SK-N-SH treated with all-trans-retinoic acid at 6 μM for 48 hours (cell line): ENCODE measurements at regions not wholly inside any gene's neighbourhood (a gene's known extent, or its start where the extent isn't known, plus 50 kb on each side); places are given as distances from the start of the nearest gene placed in this dataset.
A peak's percentile ranks its signal among the peaks of the same experiment; 100 is the strongest.

Source experiments
- ATAC-seq: fragments of 200-7000 bp; cut with Tn5 transposase; 3 replicates; pipeline ENCODE4 v1.9.1; 2020; ENCODE audit warnings: mild to moderate bottlenecking, moderate library complexity
- ARNTL ChIP-seq: fragments of 450-650 bp; formaldehyde crosslinking; IDR thresholded peaks from 2 replicates; pipeline ENCODE4 v1.5.0; 2020; ENCODE audit warnings: low read depth, mild to moderate bottlenecking, moderate library complexity, borderline replicate concordance
- BACH2 ChIP-seq: fragments of 250-450 bp; sonication (Bioruptor Pico); IDR thresholded peaks from 2 replicates; pipeline ENCODE4 v1.9.0; 2021; ENCODE audit warnings: mild to moderate bottlenecking, borderline replicate concordance
- CSDC2 ChIP-seq: fragments of 250-450 bp; sonication (Bioruptor Pico); IDR thresholded peaks from 2 replicates; pipeline ENCODE4 v1.5.0; 2020; ENCODE audit warnings: mild to moderate bottlenecking, moderate library complexity
- ESRRG ChIP-seq: fragments of 250-450 bp; sonication (Bioruptor Pico); IDR thresholded peaks from 2 replicates; pipeline ENCODE4 v1.6.1; 2021; ENCODE audit warnings: mild to moderate bottlenecking
- GLIS3 ChIP-seq: fragments of 250-450 bp; sonication (Bioruptor Pico); IDR thresholded peaks from 2 replicates; pipeline ENCODE4 v1.5.0; 2020; ENCODE audit warnings: mild to moderate bottlenecking, moderate library complexity
- ISL1 ChIP-seq: fragments of 250-450 bp; sonication (Bioruptor Pico); IDR thresholded peaks from 2 replicates; pipeline ENCODE4 v2.1.2; 2022; ENCODE audit warnings: mild to moderate bottlenecking, moderate library complexity
- RARB ChIP-seq: fragments of 250-450 bp; sonication (Bioruptor Pico); IDR thresholded peaks from 2 replicates; pipeline ENCODE4 v1.8.0; 2021; ENCODE audit warnings: mild to moderate bottlenecking, moderate library complexity
- SNAI2 ChIP-seq: fragments of 250-450 bp; sonication (Bioruptor Pico); IDR thresholded peaks from 2 replicates; pipeline ENCODE4 v1.5.0; 2020; ENCODE audit warnings: mild to moderate bottlenecking, moderate library complexity
- TCF4 ChIP-seq: fragments of 250-450 bp; sonication (Bioruptor Pico); IDR thresholded peaks from 2 replicates; pipeline ENCODE4 v1.8.0; 2021; ENCODE audit warnings: mild to moderate bottlenecking, moderate library complexity, borderline replicate concordance
- TOX ChIP-seq: fragments of 250-450 bp; sonication (Bioruptor Pico); IDR thresholded peaks from 2 replicates; pipeline ENCODE4 v1.8.0; 2021; ENCODE audit warnings: mild to moderate bottlenecking, moderate library complexity, borderline replicate concordance
- ZC3H10 ChIP-seq: fragments of 250-450 bp; sonication (Bioruptor Pico); IDR thresholded peaks from 2 replicates; pipeline ENCODE4 v1.5.1; 2021; ENCODE audit warnings: mild to moderate bottlenecking, moderate library complexity
- ZFP3 ChIP-seq: fragments of 250-450 bp; sonication (Bioruptor Pico); IDR thresholded peaks from 2 replicates; pipeline ENCODE4 v1.5.0; 2020; ENCODE audit warnings: mild to moderate bottlenecking, moderate library complexity
- ZFP30 ChIP-seq: fragments of 450-650 bp; formaldehyde crosslinking; IDR thresholded peaks from 2 replicates; pipeline ENCODE4 v1.5.0; 2022; ENCODE audit warnings: mild to moderate bottlenecking, moderate library complexity
- ZNF565 ChIP-seq: fragments of 450-650 bp; formaldehyde crosslinking; conservative IDR thresholded peaks from 2 replicates; pipeline ENCODE4 v1.5.0; 2020; ENCODE audit warnings: low read depth, mild to moderate bottlenecking, moderate library complexity
- ZNF70 ChIP-seq: fragments of 450-650 bp; formaldehyde crosslinking; IDR thresholded peaks from 2 replicates; pipeline ENCODE4 v1.5.0; 2020; ENCODE audit warnings: mild to moderate bottlenecking, moderate library complexity
- ZNF8 ChIP-seq: fragments of 450-650 bp; formaldehyde crosslinking; IDR thresholded peaks from 2 replicates; pipeline ENCODE4 v1.5.0; 2020; ENCODE audit warnings: mild to moderate bottlenecking, moderate library complexity
- TF ChIP-seq, protein P1 (sequence below): fragments of 250-450 bp; sonication (Bioruptor Pico); IDR thresholded peaks from 2 replicates; pipeline ENCODE4 v1.5.1; 2020; ENCODE audit warnings: low read depth, mild to moderate bottlenecking, moderate library complexity
- TF ChIP-seq, protein P2 (sequence below): fragments of 250-450 bp; sonication (Bioruptor Pico); IDR thresholded peaks from 2 replicates; pipeline ENCODE4 v1.8.0; 2020; ENCODE audit warnings: mild to moderate bottlenecking, moderate library complexity, borderline replicate concordance
- TF ChIP-seq, protein P3 (sequence below): fragments of 250-450 bp; sonication (Bioruptor Pico); IDR thresholded peaks from 2 replicates; pipeline ENCODE4 v1.5.0; 2020; ENCODE audit warnings: mild to moderate bottlenecking, moderate library complexity

DNA sequence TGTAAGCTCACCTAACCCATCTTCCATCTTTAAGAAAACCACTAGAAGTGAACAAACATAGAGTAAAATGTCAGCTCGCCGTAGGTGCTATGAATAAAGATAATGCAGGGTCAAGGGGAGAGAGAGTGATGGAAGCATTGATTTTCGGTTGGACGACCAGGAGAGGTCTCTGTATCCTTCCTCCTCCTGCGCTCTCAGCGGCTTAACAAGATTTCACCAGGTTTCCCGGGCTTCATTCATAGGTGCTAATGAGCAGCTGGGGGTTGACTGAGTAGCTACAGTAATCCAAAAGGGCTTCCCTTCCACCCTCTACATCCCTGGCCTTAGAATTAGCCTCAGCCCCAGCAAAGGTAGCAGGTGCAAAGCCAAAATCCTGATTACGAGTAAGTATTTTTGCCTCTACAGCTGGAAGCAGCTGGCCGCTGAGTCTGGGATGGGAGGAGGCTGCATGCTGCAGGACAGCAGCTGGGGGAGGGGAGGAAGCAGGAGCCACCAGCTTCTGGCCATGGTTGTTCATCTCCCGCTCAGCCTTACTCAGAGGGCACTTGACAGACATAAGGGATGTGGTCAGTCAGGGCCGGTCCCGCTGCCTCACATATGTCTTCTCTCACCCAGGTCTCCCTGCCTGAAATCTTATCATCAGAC lies 112.0 kb upstream of the IL12B start:
- ATAC-seq: no peak

DNA sequence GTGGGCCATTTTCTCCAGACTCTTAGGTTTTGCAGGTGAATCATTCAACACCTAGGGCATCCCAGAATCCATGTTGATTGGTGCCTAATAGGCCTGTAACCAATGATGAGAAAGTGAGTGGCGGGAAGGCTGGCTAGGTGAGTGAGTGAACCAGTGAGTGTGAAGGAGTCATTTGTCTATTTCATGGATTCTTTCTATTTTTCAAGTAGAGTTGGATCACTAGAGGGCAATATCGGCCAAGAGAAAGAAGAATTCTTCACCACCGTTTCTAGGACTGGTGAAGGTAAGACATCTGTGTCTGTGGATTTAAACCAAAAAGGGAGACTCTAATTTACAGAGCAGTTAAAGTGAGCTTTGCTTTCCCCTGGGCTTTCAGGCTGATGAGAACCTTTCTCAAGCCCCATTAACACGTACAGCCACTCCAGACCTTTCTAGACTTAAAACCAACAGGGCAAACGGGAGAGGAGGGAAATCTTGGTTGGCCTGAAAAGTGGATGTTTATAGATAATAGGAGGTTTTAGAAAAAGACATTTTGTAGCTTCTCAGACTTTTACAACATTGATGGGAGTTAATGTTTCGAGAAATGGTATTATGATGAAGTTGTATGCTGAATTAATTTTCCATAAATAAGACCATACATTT lies 114.3 kb upstream of the IL12B start:
- TF ChIP-seq ZFP30 (no peak), ZC3H10 (CRISPR knock-in tag) (no peak), TOX (CRISPR knock-in tag) (no peak), ZNF8 (no peak), ARNTL (no peak), ISL1 (CRISPR knock-in tag) (no peak), RARB (CRISPR knock-in tag) (no peak), GLIS3 (CRISPR knock-in tag) (no peak), ZFP3 (no peak), ESRRG (no peak)
- TF ChIP-seq, protein P1, sequence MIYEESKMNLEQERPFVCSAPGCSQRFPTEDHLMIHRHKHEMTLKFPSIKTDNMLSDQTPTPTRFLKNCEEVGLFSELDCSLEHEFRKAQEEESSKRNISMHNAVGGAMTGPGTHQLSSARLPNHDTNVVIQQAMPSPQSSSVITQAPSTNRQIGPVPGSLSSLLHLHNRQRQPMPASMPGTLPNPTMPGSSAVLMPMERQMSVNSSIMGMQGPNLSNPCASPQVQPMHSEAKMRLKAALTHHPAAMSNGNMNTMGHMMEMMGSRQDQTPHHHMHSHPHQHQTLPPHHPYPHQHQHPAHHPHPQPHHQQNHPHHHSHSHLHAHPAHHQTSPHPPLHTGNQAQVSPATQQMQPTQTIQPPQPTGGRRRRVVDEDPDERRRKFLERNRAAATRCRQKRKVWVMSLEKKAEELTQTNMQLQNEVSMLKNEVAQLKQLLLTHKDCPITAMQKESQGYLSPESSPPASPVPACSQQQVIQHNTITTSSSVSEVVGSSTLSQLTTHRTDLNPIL (CRISPR knock-in tag): no peak
- ATAC-seq: peak; percentile 87

More for the DNA sequence above, 112.0 kb upstream of the IL12B start:
- TF ChIP-seq, protein P2, sequence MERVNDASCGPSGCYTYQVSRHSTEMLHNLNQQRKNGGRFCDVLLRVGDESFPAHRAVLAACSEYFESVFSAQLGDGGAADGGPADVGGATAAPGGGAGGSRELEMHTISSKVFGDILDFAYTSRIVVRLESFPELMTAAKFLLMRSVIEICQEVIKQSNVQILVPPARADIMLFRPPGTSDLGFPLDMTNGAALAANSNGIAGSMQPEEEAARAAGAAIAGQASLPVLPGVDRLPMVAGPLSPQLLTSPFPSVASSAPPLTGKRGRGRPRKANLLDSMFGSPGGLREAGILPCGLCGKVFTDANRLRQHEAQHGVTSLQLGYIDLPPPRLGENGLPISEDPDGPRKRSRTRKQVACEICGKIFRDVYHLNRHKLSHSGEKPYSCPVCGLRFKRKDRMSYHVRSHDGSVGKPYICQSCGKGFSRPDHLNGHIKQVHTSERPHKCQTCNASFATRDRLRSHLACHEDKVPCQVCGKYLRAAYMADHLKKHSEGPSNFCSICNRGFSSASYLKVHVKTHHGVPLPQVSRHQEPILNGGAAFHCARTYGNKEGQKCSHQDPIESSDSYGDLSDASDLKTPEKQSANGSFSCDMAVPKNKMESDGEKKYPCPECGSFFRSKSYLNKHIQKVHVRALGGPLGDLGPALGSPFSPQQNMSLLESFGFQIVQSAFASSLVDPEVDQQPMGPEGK: no peak
- no peak for TF ChIP-seq ZNF8
- no peak for TF ChIP-seq ZNF565 (CRISPR knock-in tag)
- TF ChIP-seq, all 23 proteins: peak for 0

DNA sequence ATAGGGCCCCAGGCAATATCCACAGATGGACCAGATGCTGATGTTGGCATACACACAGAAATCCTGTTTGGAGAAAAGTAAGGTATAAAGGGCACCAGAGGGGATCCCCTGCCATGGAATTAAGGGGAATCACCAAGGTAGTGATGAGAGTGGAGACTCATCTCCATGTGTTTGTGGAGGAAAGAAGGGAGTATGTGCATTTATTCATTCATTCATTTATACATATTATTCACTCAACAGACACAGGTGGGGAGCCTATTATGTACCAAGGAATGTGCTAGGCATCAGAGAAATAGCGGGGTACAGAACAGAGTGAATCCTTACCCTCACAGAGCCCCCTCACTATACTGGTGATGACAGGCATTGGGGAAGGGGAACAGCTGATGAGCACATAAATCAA lies 116.8 kb upstream of the IL12B start:
- TF ChIP-seq ARNTL (no peak), ZC3H10 (CRISPR knock-in tag) (no peak), TOX (CRISPR knock-in tag) (no peak), ZFP3 (no peak), GLIS3 (CRISPR knock-in tag) (no peak), BACH2 (CRISPR knock-in tag) (no peak), ISL1 (CRISPR knock-in tag) (no peak), SNAI2 (no peak), TCF4 (CRISPR knock-in tag) (no peak), ESRRG (no peak), ZNF565 (CRISPR knock-in tag) (no peak), CSDC2 (CRISPR knock-in tag) (no peak), ZNF70 (CRISPR knock-in tag) (no peak)
- TF ChIP-seq, protein P2: no peak
- TF ChIP-seq, protein P3, sequence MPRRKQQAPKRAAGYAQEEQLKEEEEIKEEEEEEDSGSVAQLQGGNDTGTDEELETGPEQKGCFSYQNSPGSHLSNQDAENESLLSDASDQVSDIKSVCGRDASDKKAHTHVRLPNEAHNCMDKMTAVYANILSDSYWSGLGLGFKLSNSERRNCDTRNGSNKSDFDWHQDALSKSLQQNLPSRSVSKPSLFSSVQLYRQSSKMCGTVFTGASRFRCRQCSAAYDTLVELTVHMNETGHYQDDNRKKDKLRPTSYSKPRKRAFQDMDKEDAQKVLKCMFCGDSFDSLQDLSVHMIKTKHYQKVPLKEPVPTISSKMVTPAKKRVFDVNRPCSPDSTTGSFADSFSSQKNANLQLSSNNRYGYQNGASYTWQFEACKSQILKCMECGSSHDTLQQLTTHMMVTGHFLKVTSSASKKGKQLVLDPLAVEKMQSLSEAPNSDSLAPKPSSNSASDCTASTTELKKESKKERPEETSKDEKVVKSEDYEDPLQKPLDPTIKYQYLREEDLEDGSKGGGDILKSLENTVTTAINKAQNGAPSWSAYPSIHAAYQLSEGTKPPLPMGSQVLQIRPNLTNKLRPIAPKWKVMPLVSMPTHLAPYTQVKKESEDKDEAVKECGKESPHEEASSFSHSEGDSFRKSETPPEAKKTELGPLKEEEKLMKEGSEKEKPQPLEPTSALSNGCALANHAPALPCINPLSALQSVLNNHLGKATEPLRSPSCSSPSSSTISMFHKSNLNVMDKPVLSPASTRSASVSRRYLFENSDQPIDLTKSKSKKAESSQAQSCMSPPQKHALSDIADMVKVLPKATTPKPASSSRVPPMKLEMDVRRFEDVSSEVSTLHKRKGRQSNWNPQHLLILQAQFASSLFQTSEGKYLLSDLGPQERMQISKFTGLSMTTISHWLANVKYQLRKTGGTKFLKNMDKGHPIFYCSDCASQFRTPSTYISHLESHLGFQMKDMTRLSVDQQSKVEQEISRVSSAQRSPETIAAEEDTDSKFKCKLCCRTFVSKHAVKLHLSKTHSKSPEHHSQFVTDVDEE (CRISPR knock-in tag): no peak
- TF ChIP-seq, protein P1 (CRISPR knock-in tag): no peak
- no peak for ATAC-seq
